HepG2 (cell line): ENCODE measurements at regions not wholly inside any gene's neighbourhood (a gene's known extent, or its start where the extent isn't known, plus 50 kb on each side); places are given as distances from the start of the nearest gene placed in this dataset.

Experiments used
- ATAC-seq: fragments of 200-7000 bp; cut with Tn5 transposase; 3 replicates; pipeline ENCODE4 v1.9.1; 2020; ENCODE audit warnings: mild to moderate bottlenecking, moderate library complexity
- BruUV-seq: library from RNA; stranded (reverse); fragments of 400-500 nt; replicated peaks from 2 replicates; lab custom pipeline; 2021; lab: Mats Ljungman, UMichigan
- CTCF ChIA-PET: fragments of 300-600 bp; formaldehyde crosslinking; extraction: SDS; loops from one replicate; lab custom pipeline; 2021; ENCODE audit warnings: low total read pairs, inconsistent platforms, low intra/inter-chr PET ratio; lab: Yijun Ruan, JAX
- POLR2A ChIA-PET: fragments of 350-600 bp; sonication (Branson Sonifier 250); formaldehyde crosslinking; loops from one replicate; lab custom pipeline; 2020; ENCODE audit warnings: antibody characterized with exemption, inconsistent platforms; lab: Yijun Ruan, JAX
- DNase-seq: peaks from one replicate; pipeline ENCODE4 v3.0.0-alpha.2; 2015; ENCODE audit warnings: low spot score
- FAIRE-seq: peaks from 3 replicates; lab custom pipeline; 2011; peaks lifted over from hg19 to GRCh38; lab: Jason Lieb, UNC
- H2AFZ ChIP-seq: one replicate; pipeline ENCODE4 v1.6.1; 2011; ENCODE audit warnings: low read length, inconsistent platforms
- H3K27ac ChIP-seq: fragments of 300-600 bp; 3 replicates; pipeline ENCODE4 v1.8.0; 2011; ENCODE audit warnings: mixed run types, mild to moderate bottlenecking, mixed read lengths, low read length, inconsistent platforms; ENCODE audit not compliant: insufficient read depth; ENCODE audit errors: extremely low read length
- H3K27me3 ChIP-seq, 2 experiments: fragments of 200-600 bp in 1 of 2; 2 replicates in 1 of 2; 3 replicates in 1 of 2; pipeline versions ENCODE4 v1.6.0 to v1.8.0; 2011; ENCODE audit warnings: low read length in 2 of 2, mild to moderate bottlenecking in 2 of 2, moderate library complexity in 2 of 2, inconsistent platforms in 1 of 2; ENCODE audit not compliant: insufficient read depth in 2 of 2, control insufficient read depth in 1 of 2
- H3K36me3 ChIP-seq, 2 experiments: fragments of 200-600 bp in 1 of 2; replicated peaks in 1 of 2; 2 replicates in 1 of 2; 3 replicates in 1 of 2; pipeline versions ENCODE4 v1.5.1 to v1.8.0; 2011; ENCODE audit warnings: low read length in 2 of 2, inconsistent platforms in 1 of 2; ENCODE audit not compliant: insufficient read depth in 2 of 2, control insufficient read depth in 1 of 2
- H3K4me1 ChIP-seq: 2 replicates; pipeline ENCODE4 v1.5.1; 2012; ENCODE audit warnings: low read length, inconsistent platforms; ENCODE audit not compliant: insufficient read depth
- H3K4me2 ChIP-seq: 2 replicates; pipeline ENCODE4 v1.6.0; 2011; ENCODE audit warnings: low read depth, low read length, inconsistent platforms
- H3K4me3 ChIP-seq, 3 experiments: fragments of 200-600 bp in 1 of 3; sonication (generic), shearing (Covaris generic) in 1 of 3; replicated peaks in 1 of 3; 2 replicates each; pipeline ENCODE4 v1.5.1; 2011 to 2016; ENCODE audit warnings: low read length in 3 of 3, inconsistent platforms in 2 of 3, low read depth in 2 of 3, mild to moderate bottlenecking in 2 of 3, control low read depth in 1 of 3, mixed read lengths in 1 of 3; ENCODE audit not compliant: insufficient read depth in 1 of 3
- H3K79me2 ChIP-seq: one replicate; pipeline ENCODE4 v1.6.1; 2011; ENCODE audit warnings: low read length, inconsistent platforms; ENCODE audit not compliant: insufficient read depth
- H3K9ac ChIP-seq: 2 replicates; pipeline ENCODE4 v1.6.0; 2011; ENCODE audit warnings: mild to moderate bottlenecking, low read depth, low read length, inconsistent platforms; ENCODE audit not compliant: insufficient read depth
- H3K9me3 ChIP-seq: 2 replicates; pipeline ENCODE4 v1.5.1; 2012; ENCODE audit warnings: mild to moderate bottlenecking, low read length
- H4K20me1 ChIP-seq: 2 replicates; pipeline ENCODE4 v1.6.0; 2011; ENCODE audit warnings: inconsistent platforms, mild to moderate bottlenecking, low read length, moderate library complexity; ENCODE audit not compliant: insufficient read depth
- FOXO1 ChIP-seq: sonication (generic); formaldehyde crosslinking; IDR thresholded peaks from 2 replicates; pipeline ENCODE4 v1.4.0; 2020; ENCODE audit warnings: missing genetic modification reagents
- MED13 ChIP-seq: sonication (generic); formaldehyde crosslinking; IDR thresholded peaks from 2 replicates; pipeline ENCODE4 v1.5.0; 2020; ENCODE audit warnings: missing genetic modification reagents
- REL ChIP-seq: sonication (generic); formaldehyde crosslinking; conservative IDR thresholded peaks from 2 replicates; pipeline ENCODE4 v1.8.0; 2022; ENCODE audit warnings: mild to moderate bottlenecking, missing genetic modification reagents, moderate library complexity
- STAT6 ChIP-seq: sonication (generic); formaldehyde crosslinking; IDR thresholded peaks from 2 replicates; pipeline ENCODE4 v1.4.0; 2020; ENCODE audit warnings: missing genetic modification reagents, mild to moderate bottlenecking, borderline replicate concordance
- TEAD2 ChIP-seq: sonication (generic); formaldehyde crosslinking; IDR thresholded peaks from 2 replicates; pipeline ENCODE4 v1.9.0; 2021; ENCODE audit warnings: missing genetic modification reagents
- TFE3 ChIP-seq: IDR thresholded peaks from 2 replicates; pipeline ENCODE4 v1.6.1; 2016
- THAP11 ChIP-seq: IDR thresholded peaks from 2 replicates; pipeline ENCODE4 v1.6.1; 2016; ENCODE audit warnings: missing biosample characterization, missing genetic modification reagents
- ZBTB21 ChIP-seq: sonication (generic); formaldehyde crosslinking; IDR thresholded peaks from 2 replicates; pipeline ENCODE4 v1.4.0; 2020; ENCODE audit warnings: missing genetic modification reagents
- ZFP90 ChIP-seq: sonication (generic); formaldehyde crosslinking; IDR thresholded peaks from 2 replicates; pipeline ENCODE4 v1.8.0; 2022; ENCODE audit warnings: missing genetic modification reagents, mild to moderate bottlenecking, inconsistent platforms, borderline replicate concordance
- ZNF280D ChIP-seq: sonication (generic); formaldehyde crosslinking; IDR thresholded peaks from 2 replicates; pipeline ENCODE4 v1.5.1; 2020; ENCODE audit warnings: mild to moderate bottlenecking, missing genetic modification reagents
- ZNF574 ChIP-seq: sonication (generic); formaldehyde crosslinking; IDR thresholded peaks from 2 replicates; pipeline ENCODE4 v1.4.0; 2020; ENCODE audit warnings: missing genetic modification reagents
- ZNF674 ChIP-seq: sonication (generic); formaldehyde crosslinking; IDR thresholded peaks from 2 replicates; pipeline ENCODE4 v1.5.0; 2020; ENCODE audit warnings: low read depth, mild to moderate bottlenecking, missing genetic modification reagents
- ZNF883 ChIP-seq: sonication (generic); formaldehyde crosslinking; IDR thresholded peaks from 2 replicates; pipeline ENCODE4 v1.5.1; 2020; ENCODE audit warnings: mild to moderate bottlenecking, missing genetic modification reagents; ENCODE audit errors: not compliant biosample characterization
- WGBS: methylation state at CpG from one replicate; pipeline ENCODE4 v1.1.6; 2017; ENCODE audit warnings: low lambda C conversion rate; 5-methylcytosine and 5-hydroxymethylcytosine counted together
- in situ Hi-C: cut with HindIII; loops from 2 replicates; pipeline ENCODE4 v1.10.0; 2017; ENCODE audit warnings: low pct_unique_long_range_greater_than_20kb; ENCODE audit not compliant: extremely low pct_ligation_motif_present
- intact Hi-C: fragments of 100-400 bp; cut with micrococcal nuclease; formaldehyde crosslinking; loops from one replicate; pipeline ENCODE4 v1.10.0; 2022; ENCODE audit not compliant: unreplicated experiment

GRCh38 chr6:141035312-141036200, 1097.2 kb upstream of the GJE1 start:
- WGBS, result 16% methylated on average over 5 of the region's 5 CpGs
- no peak for TF ChIP-seq FOXO1 (CRISPR knock-in tag)
- no peak for TF ChIP-seq TEAD2
- no peak for TF ChIP-seq MED13 (CRISPR knock-in tag)
- TF ChIP-seq ZBTB21 (CRISPR knock-in tag), result no peak
- TF ChIP-seq ZNF883 (CRISPR knock-in tag), result no peak
- TF ChIP-seq ZNF674 (CRISPR knock-in tag), result no peak
- TF ChIP-seq ZFP90 (CRISPR knock-in tag), result no peak
- no peak for TF ChIP-seq TFE3 (CRISPR knock-in tag)
- TF ChIP-seq ZNF280D (CRISPR knock-in tag), result no peak
- no peak for TF ChIP-seq THAP11
- TF ChIP-seq ZNF574, result no peak
- no peak for TF ChIP-seq REL (CRISPR knock-in tag)
- no peak for TF ChIP-seq STAT6 (CRISPR knock-in tag)

More at GRCh38 chr6:141035312-141036200, 1097.2 kb upstream of the GJE1 start:
- Histone ChIP-seq H3K27me3 (no peaks in the 10 kb centered on the region), H3K4me3 (no peak overlapping the region), H2AFZ (no peak overlapping the region), H3K9ac (no peak overlapping the region), H3K79me2 (no peaks in the 10 kb centered on the region), H3K4me1 (no peaks in the 10 kb centered on the region), H3K9me3 (peaks cover 6% of the 10 kb centered on the region; the same call in 1 of the 2 replicates), H3K36me3 (no peaks in the 10 kb centered on the region), H3K4me2 (no peak overlapping the region), H4K20me1 (no peaks in the 10 kb centered on the region), H3K27ac (no peak overlapping the region)
- in situ Hi-C loops, result no loop called here
- DNase-seq, result no peak
- intact Hi-C loops, result no loop called here
- ChIA-PET POLR2A (no interaction called here), CTCF (no interaction called here)
- ATAC-seq, result no peak
- BruUV-seq, result no TSS peak
- no peak for FAIRE-seq
